H9 (cell line): ENCODE measurements at regions not wholly inside any gene's neighbourhood (a gene's known extent, or its start where the extent isn't known, plus 50 kb on each side); places are given as distances from the start of the nearest gene placed in this dataset.
"Not testable (repeated sequence)": the region's sequence is repeated elsewhere in the genome, so short reads cannot be mapped to it uniquely, and the experiment has no call there.

Source experiments
- DNase-seq: peaks from one replicate; pipeline ENCODE4 v3.0.0-alpha.2; 2017
- H2AFZ ChIP-seq: one replicate; pipeline ENCODE4 v1.6.1; 2013; ENCODE audit warnings: mild to moderate bottlenecking, low read length, control low read depth, moderate library complexity
- H2AK5ac ChIP-seq: 2 replicates; pipeline ENCODE4 v1.6.1; 2013; ENCODE audit warnings: low read length, control low read depth, mixed read lengths; ENCODE audit not compliant: insufficient read length
- H2BK120ac ChIP-seq: one replicate; pipeline ENCODE4 v1.6.1; 2013; ENCODE audit warnings: low read depth, mild to moderate bottlenecking, low read length, control low read depth, inconsistent platforms; ENCODE audit not compliant: poor library complexity, severe bottlenecking
- H2BK12ac ChIP-seq: 2 replicates; pipeline ENCODE4 v1.6.1; 2013; ENCODE audit warnings: low read length, control low read depth, mixed read lengths, low read depth; ENCODE audit not compliant: insufficient read length
- H2BK15ac ChIP-seq: 2 replicates; pipeline ENCODE4 v1.6.1; 2013; ENCODE audit warnings: low read depth, low read length, control low read depth
- H2BK20ac ChIP-seq: one replicate; pipeline ENCODE4 v1.6.1; 2013; ENCODE audit warnings: low read depth, mild to moderate bottlenecking, low read length, control low read depth, inconsistent platforms; ENCODE audit not compliant: poor library complexity, severe bottlenecking
- H2BK5ac ChIP-seq: 2 replicates; pipeline ENCODE4 v1.6.1; 2013; ENCODE audit warnings: low read length, control low read depth, mixed read lengths; ENCODE audit not compliant: insufficient read length
- H3K14ac ChIP-seq: 2 replicates; pipeline ENCODE4 v1.6.1; 2013; ENCODE audit warnings: low read length, control low read depth; ENCODE audit not compliant: insufficient read depth
- H3K18ac ChIP-seq: 2 replicates; pipeline ENCODE4 v1.6.1; 2013; ENCODE audit warnings: low read depth, mild to moderate bottlenecking, mixed read lengths, low read length, control low read depth; ENCODE audit not compliant: insufficient read length
- H3K23ac ChIP-seq: 2 replicates; pipeline ENCODE4 v1.6.1; 2013; ENCODE audit warnings: low read length, control low read depth, mixed read lengths, low read depth; ENCODE audit not compliant: insufficient read length
- H3K23me2 ChIP-seq: 2 replicates; pipeline ENCODE4 v1.6.1; 2013; ENCODE audit warnings: low read depth, mild to moderate bottlenecking, mixed read lengths, low read length, control low read depth; ENCODE audit not compliant: insufficient read length, poor library complexity, severe bottlenecking
- H3K27ac ChIP-seq: 2 replicates; pipeline ENCODE4 v1.5.1; 2013; ENCODE audit warnings: low read length, control low read depth, mixed read lengths, low read depth; ENCODE audit not compliant: insufficient read length
- H3K27me3 ChIP-seq: 2 replicates; pipeline ENCODE4 v1.6.1; 2013; ENCODE audit warnings: low read length, control low read depth, inconsistent platforms; ENCODE audit not compliant: insufficient read depth
- H3K4ac ChIP-seq: 2 replicates; pipeline ENCODE4 v1.6.1; 2013; ENCODE audit warnings: low read depth, mild to moderate bottlenecking, control low read depth, inconsistent platforms, low read length, moderate library complexity
- H3K4me1 ChIP-seq: 2 replicates; pipeline ENCODE4 v1.6.1; 2013; ENCODE audit warnings: low read length, control low read depth, inconsistent platforms; ENCODE audit not compliant: insufficient read depth
- H3K4me2 ChIP-seq: 2 replicates; pipeline ENCODE4 v1.6.1; 2013; ENCODE audit warnings: low read length, control low read depth, mixed read lengths; ENCODE audit not compliant: insufficient read length, insufficient read depth
- H3K56ac ChIP-seq: 2 replicates; pipeline ENCODE4 v1.6.1; 2013; ENCODE audit warnings: low read depth, mild to moderate bottlenecking, mixed read lengths, low read length, control low read depth; ENCODE audit not compliant: insufficient read length
- H3K79me1 ChIP-seq: 2 replicates; pipeline ENCODE4 v1.6.1; 2013; ENCODE audit warnings: low read depth, mild to moderate bottlenecking, moderate library complexity, low read length, control low read depth, inconsistent platforms; ENCODE audit not compliant: insufficient read depth, poor library complexity, severe bottlenecking
- H3K79me2 ChIP-seq: 2 replicates; pipeline ENCODE4 v1.6.1; 2013; ENCODE audit warnings: low read length, control low read depth, inconsistent platforms; ENCODE audit not compliant: insufficient read depth
- H3K9ac ChIP-seq: 2 replicates; pipeline ENCODE4 v1.6.1; 2013; ENCODE audit warnings: low read length, control low read depth, mixed read lengths; ENCODE audit not compliant: insufficient read length; ENCODE audit errors: extremely low read depth
- H3K9me3 ChIP-seq: one replicate; pipeline ENCODE4 v1.6.1; 2013; ENCODE audit warnings: low read depth, low read length, inconsistent platforms; ENCODE audit not compliant: control insufficient read depth
- H3T11ph ChIP-seq: one replicate; pipeline ENCODE4 v1.6.1; 2013; ENCODE audit warnings: mild to moderate bottlenecking, low read length, control low read depth, inconsistent platforms
- H4K20me1 ChIP-seq: one replicate; pipeline ENCODE4 v1.6.1; 2013; ENCODE audit not compliant: control insufficient read depth, insufficient read length, insufficient read depth
- H4K5ac ChIP-seq: 2 replicates; pipeline ENCODE4 v1.6.1; 2013; ENCODE audit warnings: low read depth, mild to moderate bottlenecking, mixed read lengths, low read length, control low read depth; ENCODE audit not compliant: insufficient read length
- H4K8ac ChIP-seq: replicated peaks from 2 replicates; pipeline ENCODE4 v1.6.1; 2013; ENCODE audit warnings: low read length, control low read depth, mixed read lengths, low read depth; ENCODE audit not compliant: insufficient read length
- H4K91ac ChIP-seq: 2 replicates; pipeline ENCODE4 v1.6.1; 2013; ENCODE audit warnings: low read depth, mild to moderate bottlenecking, moderate library complexity, mixed read lengths, low read length, control low read depth; ENCODE audit not compliant: insufficient read length
- H3K27ac Mint-ChIP-seq, 3 experiments: 2 replicates in 2 of 3; 3 replicates in 1 of 3; pipeline ENCODE4 v1.8.0; 2020 to 2021; ENCODE audit warnings: mixed read lengths in 3 of 3, mild to moderate bottlenecking in 1 of 3, moderate library complexity in 1 of 3
- H3K27me3 Mint-ChIP-seq: 2 replicates; pipeline ENCODE4 v1.8.0; 2021; ENCODE audit warnings: low read depth, mild to moderate bottlenecking, moderate library complexity, mixed read lengths
- H3K36me3 Mint-ChIP-seq, 3 experiments: 2 replicates in 2 of 3; 3 replicates in 1 of 3; pipeline ENCODE4 v1.8.0; 2020 to 2021; ENCODE audit warnings: low read depth in 3 of 3, mixed read lengths in 3 of 3; ENCODE audit not compliant: insufficient read depth in 1 of 3
- H3K4me1 Mint-ChIP-seq, 2 experiments: 2 replicates each; pipeline ENCODE4 v1.8.0; 2020; ENCODE audit warnings: mixed read lengths in 2 of 2
- H3K4me3 Mint-ChIP-seq, 2 experiments: 2 replicates in 1 of 2; 3 replicates in 1 of 2; pipeline ENCODE4 v1.8.0; 2020 to 2021; ENCODE audit warnings: mild to moderate bottlenecking in 2 of 2, mixed read lengths in 2 of 2, moderate library complexity in 1 of 2
- H3K9me3 Mint-ChIP-seq, 2 experiments: 2 replicates in 1 of 2; 3 replicates in 1 of 2; pipeline ENCODE4 v1.8.0; 2020; ENCODE audit warnings: mild to moderate bottlenecking in 2 of 2, mixed read lengths in 2 of 2, moderate library complexity in 1 of 2
- CTCF ChIP-seq: fragments of 200-600 bp; sonication (generic); conservative IDR thresholded peaks from 3 replicates; pipeline ENCODE4 v1.8.0; 2021; ENCODE audit warnings: antibody characterized with exemption, mild to moderate bottlenecking
- WGBS: extraction: QIAGEN DNeasy Blood & Tissue Kit; methylation state at CpG from one replicate; pipeline ENCODE4 v1.1.7; 2013; ENCODE audit warnings: missing lambda C conversion rate, low lambda C conversion rate, mixed read lengths; ENCODE audit not compliant: insufficient read length; ENCODE audit errors: extremely low coverage; 5-methylcytosine and 5-hydroxymethylcytosine counted together

DNA sequence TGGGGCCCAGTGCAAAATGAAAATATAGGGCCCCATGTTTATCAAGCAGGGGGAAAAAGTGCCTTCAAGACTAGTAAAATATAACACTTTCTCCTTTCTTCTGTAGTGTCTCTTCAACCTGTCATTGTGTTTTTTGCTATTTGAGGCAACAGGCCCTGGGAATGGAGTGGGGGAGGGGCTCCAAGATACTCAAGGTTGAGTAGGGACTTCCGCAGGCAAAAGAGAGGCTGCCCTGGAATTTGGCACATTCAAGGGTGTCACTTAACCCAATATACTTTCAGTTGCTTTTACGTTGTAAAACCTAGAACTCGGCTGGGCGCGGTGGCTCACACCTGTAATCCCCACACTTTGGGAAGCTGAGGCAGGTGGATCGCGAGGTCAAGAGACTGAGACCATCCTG lies 154.9 kb downstream of the ALDH8A1 start:
- no peaks in the 10 kb centered on the region for H3K79me2 ChIP-seq
- H4K5ac ChIP-seq, result no peak overlapping the region
- H2BK15ac ChIP-seq, result no peak overlapping the region
- no peaks in the 10 kb centered on the region for H3K79me1 ChIP-seq
- H4K91ac ChIP-seq, result no peak overlapping the region
- H4K8ac ChIP-seq, result no peak overlapping the region
- no peak overlapping the region for H3K4me2 ChIP-seq
- H3K18ac ChIP-seq, result no peak overlapping the region
- H2BK120ac ChIP-seq, result no peak overlapping the region
- WGBS, result no CpG with 5 or more reads among the region's 7 CpGs
- H2BK5ac ChIP-seq, result no peak overlapping the region
- H2BK12ac ChIP-seq, result no peak overlapping the region
- Mint-ChIP-seq H3K4me3 (no peak overlapping the region), H3K4me1 (peaks cover 9 to 12% of the 10 kb centered on the region in 2 experiments), H3K27ac (no peak overlapping the region; a peak in 1 of 7 replicates), H3K27me3 (no peaks in the 10 kb centered on the region; the same call in 1 of the 2 replicates), H3K36me3 (peaks cover 11 to 24% (median 14%) of the 10 kb centered on the region in 3 experiments), H3K9me3 (peaks cover 27% of the 10 kb centered on the region in 2 experiments)
- no peak for DNase-seq
- no peak for TF ChIP-seq CTCF
- no peaks in the 10 kb centered on the region for H3K9me3 ChIP-seq
- H3K56ac ChIP-seq, result no peak overlapping the region
- H3K23me2 ChIP-seq, result no peaks in the 10 kb centered on the region
- H2AK5ac ChIP-seq, result no peak overlapping the region
- no peak overlapping the region for H3K9ac ChIP-seq
- H3K4me1 ChIP-seq, result no peaks in the 10 kb centered on the region
- no peak overlapping the region for H3T11ph ChIP-seq
- H3K27me3 ChIP-seq, result no peaks in the 10 kb centered on the region
- no peaks in the 10 kb centered on the region for H4K20me1 ChIP-seq
- H3K14ac ChIP-seq, result no peak overlapping the region
- no peak overlapping the region for H3K4ac ChIP-seq
- no peak overlapping the region for H3K23ac ChIP-seq
- H2AFZ ChIP-seq, result no peak overlapping the region
- no peak overlapping the region for H3K27ac ChIP-seq
- no peak overlapping the region for H2BK20ac ChIP-seq

DNA sequence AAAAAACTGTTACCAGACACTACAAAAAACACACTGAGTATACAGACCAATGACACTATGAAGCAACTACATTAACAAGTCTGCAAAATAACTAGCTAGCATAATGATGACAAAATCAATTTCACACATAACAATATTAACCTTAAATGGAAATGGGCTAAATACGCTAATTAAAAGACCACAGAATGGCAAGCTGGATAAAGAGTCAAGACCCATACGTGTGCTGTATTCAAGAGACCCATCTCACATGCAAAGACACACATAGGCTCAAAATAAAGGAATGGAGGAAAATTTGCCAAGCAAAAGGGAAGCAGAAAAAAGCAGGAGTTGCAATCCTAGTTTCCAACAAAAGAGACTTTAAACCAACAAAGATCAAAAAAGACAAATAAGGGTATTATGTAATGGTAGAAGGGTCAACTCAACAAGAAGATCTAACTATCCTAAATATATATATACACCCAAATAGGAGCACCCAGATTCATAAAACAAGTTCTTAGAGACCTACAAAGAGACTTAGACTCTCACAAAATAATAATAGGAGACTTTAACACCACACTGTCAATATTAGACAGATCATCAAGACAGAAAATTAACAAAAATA lies 158.6 kb downstream of the ALDH8A1 start:
- H3K79me2 ChIP-seq, H4K5ac ChIP-seq, H3K79me1 ChIP-seq, H3K27ac ChIP-seq, H3K9me3 ChIP-seq, H4K8ac ChIP-seq, H2BK120ac ChIP-seq, H2AFZ ChIP-seq, H3K4me1 ChIP-seq, H3K27me3 Mint-ChIP-seq, H3K56ac ChIP-seq, H3K23me2 ChIP-seq, H2BK12ac ChIP-seq, H4K20me1 ChIP-seq, H3K18ac ChIP-seq, H3K4me3 Mint-ChIP-seq, H3K27ac Mint-ChIP-seq, H3T11ph ChIP-seq, H3K23ac ChIP-seq, H4K91ac ChIP-seq, H2AK5ac ChIP-seq, H2BK15ac ChIP-seq, H2BK5ac ChIP-seq, H3K4me2 ChIP-seq, H3K14ac ChIP-seq, H3K27me3 ChIP-seq, H3K4ac ChIP-seq, DNase-seq, H3K9ac ChIP-seq, H2BK20ac ChIP-seq: not testable (repeated sequence)
- Mint-ChIP-seq H3K4me1 (peaks cover 9 to 12% of the 10 kb centered on the region in 2 experiments), H3K9me3 (peaks cover 27% of the 10 kb centered on the region in 2 experiments), H3K36me3 (peaks cover 11 to 24% (median 14%) of the 10 kb centered on the region in 3 experiments)
- WGBS, result no CpG with 5 or more reads among the region's 2 CpGs
